Activated effector memory CD4-positive, alpha-beta T cell treated with anti-CD3 and anti-CD28 coated beads, Interleukin-2, amount 50 U/mL, for 16 hours (primary cell): ENCODE measurements at regions not wholly inside any gene's neighbourhood (a gene's known extent, or its start where the extent isn't known, plus 50 kb on each side); places are given as distances from the start of the nearest gene placed in this dataset.

Experiments
- DNase-seq: peaks from one replicate; pipeline ENCODE4 v3.0.0-alpha.2; 2020

GRCh38 chr16:11447272-11447671 lies 102.0 kb downstream of the RMI2 start:
- no peak for DNase-seq

- no peak for DNase-seq
These were observed 102.6 kb downstream of the RMI2 start for GRCh38 chr16:11447836-11448235.

GRCh38 chr16:11448796-11449416 lies 103.6 kb downstream of the RMI2 start:
- no peak for DNase-seq

- no peak for DNase-seq
These were observed 104.5 kb downstream of the RMI2 start for GRCh38 chr16:11449716-11450115.

GRCh38 chr16:11450136-11450535 lies 104.9 kb downstream of the RMI2 start:
- no peak for DNase-seq

- no peak for DNase-seq
These were observed 107.0 kb downstream of the RMI2 start for GRCh38 chr16:11452298-11452697.

GRCh38 chr16:11452746-11453389 lies 107.6 kb downstream of the RMI2 start:
- no peak for DNase-seq

GRCh38 chr16:11456741-11457140 lies 111.5 kb downstream of the RMI2 start:
- no peak for DNase-seq

- DNase-seq = no peak
These were observed 114.5 kb downstream of the RMI2 start for GRCh38 chr16:11459722-11460121.

GRCh38 chr16:11460820-11461594 lies 115.7 kb downstream of the RMI2 start:
- DNase-seq = no peak

- no peak for DNase-seq
These were observed 116.3 kb downstream of the RMI2 start for GRCh38 chr16:11461595-11461990.

- no peak for DNase-seq
These were observed 116.8 kb downstream of the RMI2 start for GRCh38 chr16:11462036-11462435.

GRCh38 chr16:11462861-11463260 lies 117.6 kb downstream of the RMI2 start:
- no peak for DNase-seq

- no peak for DNase-seq
These were observed 119.0 kb downstream of the RMI2 start for GRCh38 chr16:11464241-11464640.

- no peak for DNase-seq
These were observed 120.4 kb downstream of the RMI2 start for GRCh38 chr16:11465675-11466074.

GRCh38 chr16:11470676-11471415 lies 115.9 kb downstream of the LITAF start:
- no peak for DNase-seq

GRCh38 chr16:11471548-11471947 lies 115.2 kb downstream of the LITAF start:
- no peak for DNase-seq

- no peak for DNase-seq
These were observed 114.3 kb downstream of the LITAF start for GRCh38 chr16:11472410-11472809.

GRCh38 chr16:11472851-11473250 lies 113.9 kb downstream of the LITAF start:
- DNase-seq = no peak

GRCh38 chr16:11473728-11474127 lies 113.0 kb downstream of the LITAF start:
- no peak for DNase-seq

- no peak for DNase-seq
These were observed 112.0 kb downstream of the LITAF start for GRCh38 chr16:11474617-11475291.

GRCh38 chr16:11475896-11476630 lies 110.7 kb downstream of the LITAF start:
- DNase-seq = no peak
